ENCODE measurements at regions not wholly inside any gene's neighbourhood (a gene's known extent, or its start where the extent isn't known, plus 50 kb on each side); places are given as distances from the start of the nearest gene placed in this dataset.

- no peak overlapping the region for H3K4me3 ChIP-seq
- no peaks in the 10 kb centered on the region for H3K4me1 ChIP-seq
- ATAC-seq: no peak
- H3K27ac ChIP-seq: no peak overlapping the region
- 72 to 86% methylated on average over 5 to 6 of the region's 6 CpGs for WGBS, 2 donors (ENCODE audit: low coverage in 1 of 2)
- H3K27me3 ChIP-seq: no peaks in the 10 kb centered on the region
- TF ChIP-seq CTCF (IDR thresholded peaks at IDR 0.05) (no peak), POLR2A (IDR thresholded peaks at IDR 0.05) (no peak), EP300 (IDR thresholded peaks at IDR 0.05) (no peak), POLR2AphosphoS5 (IDR thresholded peaks at IDR 0.05) (no peak)
- H3K9me3 ChIP-seq: no peaks in the 10 kb centered on the region
- H3K36me3 ChIP-seq: no peaks in the 10 kb centered on the region
These were observed 257.8 kb upstream of the IPO5 start for GRCh38 chr13:97695684-97696083.

- no peak overlapping the region for H3K4me3 ChIP-seq
- H3K9me3 ChIP-seq: no peaks in the 10 kb centered on the region
- no peak overlapping the region for H3K27ac ChIP-seq
- no peak for TF ChIP-seq POLR2A (IDR thresholded peaks at IDR 0.05)
- TF ChIP-seq EP300 (IDR thresholded peaks at IDR 0.05): no peak
- TF ChIP-seq POLR2AphosphoS5 (IDR thresholded peaks at IDR 0.05): no peak
- TF ChIP-seq CTCF (IDR thresholded peaks at IDR 0.05): no peak
- no peaks in the 10 kb centered on the region for H3K4me1 ChIP-seq
- H3K36me3 ChIP-seq: no peaks in the 10 kb centered on the region
- no peak for ATAC-seq
- H3K27me3 ChIP-seq: no peaks in the 10 kb centered on the region
- WGBS, 2 donors (ENCODE audit: low coverage in 1 of 2): 34 to 42% methylated on average over 2 of the region's 2 CpGs
These were observed 256.6 kb upstream of the IPO5 start for GRCh38 chr13:97696921-97697320.

GRCh38 chr13:97700306-97700848 is 253.1 kb upstream of the IPO5 start:
- no peak for ATAC-seq
- 65 to 68% methylated on average over 6 of the region's 6 CpGs for WGBS, 2 donors (ENCODE audit: low coverage in 1 of 2)

GRCh38 chr13:97702614-97703013 is 250.9 kb upstream of the IPO5 start:
- TF ChIP-seq POLR2A (IDR thresholded peaks at IDR 0.05) (no peak), CTCF (IDR thresholded peaks at IDR 0.05) (no peak), POLR2AphosphoS5 (IDR thresholded peaks at IDR 0.05) (no peak), EP300 (IDR thresholded peaks at IDR 0.05) (no peak)
- H3K27me3 ChIP-seq: no peaks in the 10 kb centered on the region
- H3K4me3 ChIP-seq: no peak overlapping the region
- ATAC-seq: no peak
- no peaks in the 10 kb centered on the region for H3K4me1 ChIP-seq
- H3K36me3 ChIP-seq: no peaks in the 10 kb centered on the region
- no peaks in the 10 kb centered on the region for H3K9me3 ChIP-seq
- no peak overlapping the region for H3K27ac ChIP-seq

More at GRCh38 chr13:97700306-97700848, 253.1 kb upstream of the IPO5 start:
- H3K36me3 ChIP-seq: no peaks in the 10 kb centered on the region
- H3K9me3 ChIP-seq: no peaks in the 10 kb centered on the region
- no peak overlapping the region for H3K4me3 ChIP-seq
- no peaks in the 10 kb centered on the region for H3K4me1 ChIP-seq
- no peaks in the 10 kb centered on the region for H3K27me3 ChIP-seq
- TF ChIP-seq CTCF (IDR thresholded peaks at IDR 0.05): no peak
- no peak overlapping the region for H3K27ac ChIP-seq

- H3K27me3 ChIP-seq: no peaks in the 10 kb centered on the region
- peaks cover 0 to 14% (median 0%) of the 10 kb centered on the region in 3 donors for H3K9me3 ChIP-seq
- TF ChIP-seq POLR2AphosphoS5 (IDR thresholded peaks at IDR 0.05) (no peak), POLR2A (IDR thresholded peaks at IDR 0.05) (no peak), EP300 (IDR thresholded peaks at IDR 0.05) (no peak), CTCF (IDR thresholded peaks at IDR 0.05) (no peak)
- no peak overlapping the region for H3K27ac ChIP-seq
- no peak overlapping the region for H3K4me3 ChIP-seq
- no peaks in the 10 kb centered on the region for H3K4me1 ChIP-seq
- WGBS, 2 donors (ENCODE audit: low coverage in 1 of 2): 58 to 60% methylated on average over 1 of the region's 1 CpG
- H3K36me3 ChIP-seq: no peaks in the 10 kb centered on the region
- no peak for ATAC-seq
These were observed 242.7 kb upstream of the IPO5 start for GRCh38 chr13:97710797-97711196.
